T47D (cell line): ENCODE measurements at regions not wholly inside any gene's neighbourhood (a gene's known extent, or its start where the extent isn't known, plus 50 kb on each side); places are given as distances from the start of the nearest gene placed in this dataset.
A peak's percentile ranks its signal among the peaks of the same experiment; 100 is the strongest.

Experiments
- DNase-seq, 2 experiments: peaks; one replicate each; pipeline versions ENCODE4 v3.0.0 to v3.0.0-alpha.2; 2011 to 2012; ENCODE audit warnings: low read depth in 1 of 2, low spot score in 1 of 2
- JUND ChIP-seq: IDR thresholded peaks from 2 replicates; pipeline ENCODE4 v1.6.1; 2012; ENCODE audit warnings: low read depth
- in situ Hi-C: cut with HindIII; loops from 2 replicates; pipeline ENCODE4 v1.10.0; 2016; ENCODE audit warnings: low sequenced_read_pairs, low pct_unique_long_range_greater_than_20kb

- TF ChIP-seq JUND = no peak
- in situ Hi-C loops = no loop called here
- no peak for DNase-seq
These were observed 1154.7 kb upstream of the ADGRL2 start for GRCh38 chr1:80646053-80646452.

GRCh38 chr1:80645621-80646020 is 1155.1 kb upstream of the ADGRL2 start:
- in situ Hi-C loops = no loop called here
- TF ChIP-seq JUND = no peak

GRCh38 chr1:80640978-80641377 is 1159.8 kb upstream of the ADGRL2 start:
- no peak for TF ChIP-seq JUND
- in situ Hi-C loops = no loop called here
- no peak for DNase-seq

More at GRCh38 chr1:80645621-80646020, 1155.1 kb upstream of the ADGRL2 start:
- DNase-seq = no peak

- peak in 1 of 2 experiments; percentile 52 for DNase-seq
- in situ Hi-C loops = no loop called here
- TF ChIP-seq JUND = 0 out of 2 replicates have a peak, but pooled peaks have one; percentile 9
These were observed 1160.8 kb upstream of the ADGRL2 start for GRCh38 chr1:80639777-80640533.

GRCh38 chr1:80633947-80634706 is 1166.6 kb upstream of the ADGRL2 start:
- in situ Hi-C loops = no loop called here
- DNase-seq = no peak
- TF ChIP-seq JUND = no peak

- no peak for TF ChIP-seq JUND
- in situ Hi-C loops = no loop called here
- DNase-seq = no peak
These were observed 1168.5 kb upstream of the ADGRL2 start for GRCh38 chr1:80632284-80632683.

GRCh38 chr1:80629304-80629837 is 1171.4 kb upstream of the ADGRL2 start:
- in situ Hi-C loops = no loop called here
- TF ChIP-seq JUND = no peak
- DNase-seq = no peak

- TF ChIP-seq JUND = no peak
- DNase-seq = no peak
- in situ Hi-C loops = no loop called here
These were observed 1176.1 kb upstream of the ADGRL2 start for GRCh38 chr1:80624682-80625081.

GRCh38 chr1:80607064-80607463 is 1193.7 kb upstream of the ADGRL2 start:
- no peak for DNase-seq
- no peak for TF ChIP-seq JUND
- in situ Hi-C loops = no loop called here

- in situ Hi-C loops = no loop called here
- TF ChIP-seq JUND = no peak
- DNase-seq = peak; percentile 18 to 93
These were observed 1206.7 kb upstream of the ADGRL2 start for GRCh38 chr1:80594013-80594412.

- DNase-seq = peak in 1 of 2 experiments; percentile 60
- TF ChIP-seq JUND = no peak
- in situ Hi-C loops = no loop called here
These were observed 1207.5 kb upstream of the ADGRL2 start for GRCh38 chr1:80593197-80593596.

GRCh38 chr1:80582980-80583379 is 1217.8 kb upstream of the ADGRL2 start:
- no peak for TF ChIP-seq JUND
- in situ Hi-C loops = no loop called here
- no peak for DNase-seq

GRCh38 chr1:80579055-80579454 is 1221.7 kb upstream of the ADGRL2 start:
- DNase-seq = no peak
- no peak for TF ChIP-seq JUND
- in situ Hi-C loops = no loop called here
